DND-41 (cell line): ENCODE measurements at regions not wholly inside any gene's neighbourhood (a gene's known extent, or its start where the extent isn't known, plus 50 kb on each side); places are given as distances from the start of the nearest gene placed in this dataset.

ENCODE experiments used
- ATAC-seq: fragments of 200-7000 bp; cut with Tn5 transposase; 3 replicates; pipeline ENCODE4 v1.9.1; 2021; ENCODE audit warnings: low read depth; ENCODE audit not compliant: insufficient read depth
- DNase-seq: peaks from one replicate; pipeline ENCODE4 v3.0.0-alpha.2; 2020
- H2AFZ ChIP-seq: 2 replicates; pipeline ENCODE4 v1.6.0; 2012; ENCODE audit warnings: low read depth, low read length
- H3K27ac ChIP-seq: 2 replicates; pipeline ENCODE4 v1.5.1; 2012; ENCODE audit warnings: low read length, inconsistent platforms
- H3K27me3 ChIP-seq: fragments of 200-600 bp; sonication (generic); 2 replicates; pipeline ENCODE4 v1.6.0; 2012; ENCODE audit warnings: low read length, mild to moderate bottlenecking, inconsistent platforms; ENCODE audit not compliant: insufficient read depth, poor library complexity
- H3K36me3 ChIP-seq: 2 replicates; pipeline ENCODE4 v1.5.1; 2012; ENCODE audit warnings: low read length, inconsistent platforms; ENCODE audit not compliant: insufficient read depth
- H3K4me1 ChIP-seq: 2 replicates; pipeline ENCODE4 v1.5.1; 2012; ENCODE audit warnings: mild to moderate bottlenecking, low read length; ENCODE audit not compliant: insufficient read depth
- H3K4me2 ChIP-seq: 2 replicates; pipeline ENCODE4 v1.6.0; 2012; ENCODE audit warnings: mild to moderate bottlenecking, moderate library complexity, low read length, inconsistent platforms; ENCODE audit not compliant: insufficient read depth
- H3K4me3 ChIP-seq, 2 experiments: fragments of 200-600 bp in 1 of 2; shearing (Covaris generic) in 1 of 2; 2 replicates each; pipeline ENCODE4 v1.5.1; 2012 to 2016; ENCODE audit warnings: inconsistent platforms in 2 of 2, low read length in 2 of 2, mild to moderate bottlenecking in 2 of 2, low read depth in 1 of 2, moderate library complexity in 1 of 2
- H3K79me2 ChIP-seq: 2 replicates; pipeline ENCODE4 v1.6.0; 2012; ENCODE audit warnings: low read length, inconsistent platforms; ENCODE audit not compliant: insufficient read depth
- H3K9ac ChIP-seq: 2 replicates; pipeline ENCODE4 v1.6.0; 2012; ENCODE audit warnings: low read depth, mild to moderate bottlenecking, inconsistent platforms, low read length, moderate library complexity
- H3K9me3 ChIP-seq: 2 replicates; pipeline ENCODE4 v1.5.1; 2012; ENCODE audit warnings: low read length, moderate library complexity, mild to moderate bottlenecking, inconsistent platforms; ENCODE audit not compliant: insufficient read depth, severe bottlenecking
- H4K20me1 ChIP-seq: 2 replicates; pipeline ENCODE4 v1.6.0; 2012; ENCODE audit warnings: low read length; ENCODE audit not compliant: insufficient read depth
- CTCF ChIP-seq: IDR thresholded peaks from 2 replicates; pipeline ENCODE4 v1.5.1; 2012; ENCODE audit warnings: borderline replicate concordance, low read length, moderate library complexity, mild to moderate bottlenecking; ENCODE audit not compliant: poor library complexity, severe bottlenecking; ENCODE audit errors: extremely low read depth
- EZH2 ChIP-seq: IDR thresholded peaks from 3 replicates; pipeline ENCODE4 v1.6.1; 2012; ENCODE audit warnings: borderline replicate concordance, low read depth, mild to moderate bottlenecking, moderate library complexity, low read length, inconsistent platforms; ENCODE audit not compliant: severe bottlenecking

GRCh38 chr3:72175296-72175858 lies 390.4 kb upstream of the PROK2 start:
- TF ChIP-seq EZH2: no peak
- TF ChIP-seq CTCF: no peak
- no peaks in the 10 kb centered on the region for H3K27me3 ChIP-seq
- H3K36me3 ChIP-seq: no peaks in the 10 kb centered on the region
- H3K4me2 ChIP-seq: no peak overlapping the region
- ATAC-seq (no peak), DNase-seq (no peak)
- no peak overlapping the region for H2AFZ ChIP-seq
- H3K9me3 ChIP-seq: no peaks in the 10 kb centered on the region
- H3K4me3 ChIP-seq: no peak overlapping the region
- H4K20me1 ChIP-seq: no peaks in the 10 kb centered on the region
- no peak overlapping the region for H3K27ac ChIP-seq
- no peaks in the 10 kb centered on the region for H3K4me1 ChIP-seq
- no peak overlapping the region for H3K9ac ChIP-seq
- H3K79me2 ChIP-seq: no peaks in the 10 kb centered on the region

DNA sequence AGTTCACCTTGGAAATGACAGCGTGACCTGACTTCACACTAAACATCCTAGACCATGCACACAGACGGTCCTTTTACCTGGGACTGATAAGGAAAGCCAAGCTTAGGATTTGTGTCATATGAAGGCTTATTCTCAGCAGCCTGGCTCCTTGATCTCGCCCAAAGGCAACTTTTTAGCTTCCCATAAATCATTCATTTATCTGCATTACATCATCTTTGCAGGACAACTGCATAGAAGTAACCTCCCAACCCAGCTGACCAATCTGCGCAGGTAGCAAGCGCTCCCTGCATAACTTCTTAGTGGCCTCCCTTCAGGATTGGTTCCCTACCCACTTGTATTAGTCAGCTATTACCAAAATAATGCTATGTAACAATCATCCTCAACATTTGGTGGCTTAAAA lies 389.9 kb upstream of the PROK2 start:
- Histone ChIP-seq H2AFZ (no peak overlapping the region), H3K27me3 (no peaks in the 10 kb centered on the region), H3K9ac (no peak overlapping the region), H3K4me2 (no peak overlapping the region), H3K4me3 (no peak overlapping the region), H3K36me3 (no peaks in the 10 kb centered on the region), H3K27ac (no peak overlapping the region), H4K20me1 (no peaks in the 10 kb centered on the region), H3K79me2 (no peaks in the 10 kb centered on the region), H3K9me3 (no peaks in the 10 kb centered on the region), H3K4me1 (no peaks in the 10 kb centered on the region)
- ATAC-seq: no peak
- DNase-seq: no peak
- TF ChIP-seq CTCF (no peak), EZH2 (no peak)

GRCh38 chr3:72174040-72174439 lies 389.1 kb upstream of the PROK2 start:
- no peak overlapping the region for H2AFZ ChIP-seq
- no peaks in the 10 kb centered on the region for H3K27me3 ChIP-seq
- H4K20me1 ChIP-seq: no peaks in the 10 kb centered on the region
- no peak overlapping the region for H3K4me3 ChIP-seq
- H3K4me1 ChIP-seq: no peaks in the 10 kb centered on the region
- H3K79me2 ChIP-seq: no peaks in the 10 kb centered on the region
- no peaks in the 10 kb centered on the region for H3K36me3 ChIP-seq
- DNase-seq (no peak), ATAC-seq (no peak)
- no peaks in the 10 kb centered on the region for H3K9me3 ChIP-seq
- no peak overlapping the region for H3K9ac ChIP-seq
- TF ChIP-seq CTCF (no peak), EZH2 (no peak)
- H3K4me2 ChIP-seq: no peak overlapping the region
- no peak overlapping the region for H3K27ac ChIP-seq

GRCh38 chr3:72171946-72172345 lies 387.0 kb upstream of the PROK2 start:
- TF ChIP-seq EZH2: no peak
- TF ChIP-seq CTCF: no peak
- Histone ChIP-seq H3K27me3 (no peaks in the 10 kb centered on the region), H3K4me1 (no peaks in the 10 kb centered on the region), H3K9me3 (no peaks in the 10 kb centered on the region), H3K27ac (no peak overlapping the region), H3K4me3 (no peak overlapping the region), H2AFZ (no peak overlapping the region), H3K79me2 (no peaks in the 10 kb centered on the region), H4K20me1 (no peaks in the 10 kb centered on the region), H3K9ac (no peak overlapping the region), H3K36me3 (no peaks in the 10 kb centered on the region), H3K4me2 (no peak overlapping the region)
- DNase-seq (no peak), ATAC-seq (no peak)
